GM12878 (cell line): ENCODE measurements at regions not wholly inside any gene's neighbourhood (a gene's known extent, or its start where the extent isn't known, plus 50 kb on each side); places are given as distances from the start of the nearest gene placed in this dataset.

Experiments
- ATAC-seq: fragments of 200-7000 bp; cut with Tn5 transposase; 3 replicates; pipeline ENCODE4 v1.9.1; 2020; ENCODE audit warnings: mild to moderate bottlenecking, moderate library complexity
- BruUV-seq: library from RNA; stranded (reverse); fragments of 400-500 nt; replicated peaks from 2 replicates; lab custom pipeline; 2021; lab: Mats Ljungman, UMichigan
- CTCF ChIA-PET: fragments of 300-600 bp; sonication (Branson Sonifier 250); formaldehyde crosslinking; extraction: SDS; loops from one replicate; lab custom pipeline; 2021; ENCODE audit warnings: inconsistent platforms; lab: Yijun Ruan, JAX
- POLR2A ChIA-PET: fragments of 350-600 bp; formaldehyde crosslinking; extraction: SDS; loops from one replicate; lab custom pipeline; 2021; ENCODE audit warnings: inconsistent platforms; lab: Charles Lee
- RAD21 ChIA-PET: fragments of 300-600 bp; sonication (Branson Sonifier 250); formaldehyde crosslinking; loops from one replicate; lab custom pipeline; 2023; ENCODE audit warnings: antibody characterized with exemption; ENCODE audit not compliant: unreplicated experiment; lab: Charles Lee
- SMC1A ChIA-PET: fragments of 300-600 bp; sonication (Branson Sonifier 250); formaldehyde crosslinking; loops from one replicate; lab custom pipeline; 2023; ENCODE audit not compliant: unreplicated experiment, uncharacterized antibody; lab: Charles Lee
- DNase-seq: peaks from one replicate; pipeline ENCODE4 v3.0.0-alpha.2; 2011; ENCODE audit warnings: low read depth, low spot score
- FAIRE-seq: peaks from 3 replicates; lab custom pipeline; 2011; peaks lifted over from hg19 to GRCh38; lab: Jason Lieb, UNC
- H2AFZ ChIP-seq: 2 replicates; pipeline ENCODE4 v1.6.0; 2011; ENCODE audit warnings: low read depth, low read length, control low read depth; ENCODE audit not compliant: control insufficient read depth
- H3K27ac ChIP-seq: 2 replicates; pipeline ENCODE4 v1.5.1; 2011; ENCODE audit warnings: control low read depth; ENCODE audit not compliant: control insufficient read depth, insufficient read depth
- H3K27me3 ChIP-seq, 2 experiments: replicated peaks in 1 of 2; 2 replicates each; pipeline versions ENCODE4 v1.6.0 to v1.6.1; 2011; ENCODE audit warnings: low read length in 1 of 2; ENCODE audit not compliant: control insufficient read depth in 2 of 2, insufficient read depth in 2 of 2
- H3K36me3 ChIP-seq, 2 experiments: 2 replicates each; pipeline ENCODE4 v1.5.1; 2011; ENCODE audit warnings: low read length in 1 of 2; ENCODE audit not compliant: control insufficient read depth in 2 of 2, insufficient read depth in 2 of 2
- H3K4me1 ChIP-seq: 2 replicates; pipeline ENCODE4 v1.6.1; 2011; ENCODE audit warnings: mild to moderate bottlenecking, low read length, moderate library complexity, mixed read lengths; ENCODE audit not compliant: control insufficient read depth, insufficient read depth
- H3K4me2 ChIP-seq: 2 replicates; pipeline ENCODE4 v1.6.0; 2011; ENCODE audit warnings: control low read depth; ENCODE audit not compliant: control insufficient read depth, insufficient read depth
- H3K4me3 ChIP-seq: fragments of 200-600 bp; sonication (generic); 2 replicates; pipeline ENCODE4 v1.5.1; 2016
- H3K79me2 ChIP-seq: 2 replicates; pipeline ENCODE4 v1.6.0; 2011; ENCODE audit warnings: low read length; ENCODE audit not compliant: control insufficient read depth, insufficient read depth
- H3K9ac ChIP-seq: 2 replicates; pipeline ENCODE4 v1.8.0; 2011; ENCODE audit warnings: low read length, control low read depth, mixed read lengths; ENCODE audit not compliant: control insufficient read depth, insufficient read depth
- H3K9me3 ChIP-seq: replicated peaks from 3 replicates; pipeline ENCODE4 v1.5.1; 2011; ENCODE audit warnings: mild to moderate bottlenecking, low read length; ENCODE audit not compliant: control insufficient read depth, insufficient read depth
- H4K20me1 ChIP-seq: 2 replicates; pipeline ENCODE4 v1.6.0; 2011; ENCODE audit not compliant: control insufficient read depth, insufficient read depth
- BHLHE40 ChIP-seq, 2 experiments: fragments of 450-650 bp in 1 of 2; IDR thresholded peaks; 2 replicates each; pipeline ENCODE4 v1.6.1; 2011 to 2017; ENCODE audit warnings: low read depth in 2 of 2, borderline replicate concordance in 1 of 2, improper control_type of control experiment in 1 of 2, low read length in 1 of 2, mild to moderate bottlenecking in 1 of 2
- BRCA1 ChIP-seq: IDR thresholded peaks from 2 replicates; pipeline ENCODE4 v1.6.1; 2011; ENCODE audit warnings: low read depth, low read length, improper control_type of control experiment
- CREB1 ChIP-seq: IDR thresholded peaks from 2 replicates; pipeline ENCODE4 v1.6.1; 2012; ENCODE audit warnings: low read depth, mild to moderate bottlenecking, inconsistent platforms
- EZH2 ChIP-seq: IDR thresholded peaks from 2 replicates; pipeline ENCODE4 v1.6.1; 2012; ENCODE audit warnings: low read depth, mild to moderate bottlenecking, control low read depth, inconsistent platforms, low read length, borderline replicate concordance; ENCODE audit not compliant: control insufficient read depth
- GATAD2B ChIP-seq: fragments of 450-650 bp; conservative IDR thresholded peaks from 2 replicates; pipeline ENCODE4 v1.6.1; 2017; ENCODE audit warnings: low read depth, mild to moderate bottlenecking, moderate library complexity
- IKZF1 ChIP-seq: fragments of 450-650 bp; conservative IDR thresholded peaks from 2 replicates; pipeline ENCODE4 v1.6.1; 2017; ENCODE audit warnings: antibody characterized with exemption, mild to moderate bottlenecking
- IRF4 ChIP-seq: IDR thresholded peaks from 2 replicates; pipeline ENCODE4 v1.6.1; 2011; ENCODE audit warnings: low read depth, low read length
- MXI1 ChIP-seq: fragments of 150-350 bp; IDR thresholded peaks from 2 replicates; pipeline ENCODE4 v1.6.1; 2011; ENCODE audit warnings: low read depth, mild to moderate bottlenecking, inconsistent platforms, low read length, improper control_type of control experiment
- POLR2AphosphoS2 ChIP-seq: IDR thresholded peaks from 2 replicates; pipeline ENCODE4 v1.6.1; 2011; ENCODE audit warnings: low read depth, mild to moderate bottlenecking, low read length, improper control_type of control experiment, moderate library complexity
- RAD51 ChIP-seq: fragments of 450-650 bp; IDR thresholded peaks from 2 replicates; pipeline ENCODE4 v1.6.1; 2016; ENCODE audit warnings: moderate library complexity, mild to moderate bottlenecking, inconsistent platforms
- SMARCA5 ChIP-seq: fragments of 450-650 bp; IDR thresholded peaks from 2 replicates; pipeline ENCODE4 v1.6.1; 2017; ENCODE audit warnings: mild to moderate bottlenecking
- STAT1 ChIP-seq: fragments of 450-650 bp; conservative IDR thresholded peaks from 2 replicates; pipeline ENCODE4 v1.6.1; 2014; ENCODE audit warnings: antibody characterized with exemption, mild to moderate bottlenecking
- TBL1XR1 ChIP-seq: IDR thresholded peaks from 2 replicates; pipeline ENCODE4 v1.6.1; 2012; ENCODE audit warnings: low read depth, low read length, improper control_type of control experiment
- TCF12 ChIP-seq: IDR thresholded peaks from 2 replicates; pipeline ENCODE4 v1.6.1; 2011; ENCODE audit warnings: low read depth, mild to moderate bottlenecking, low read length
- TCF3 ChIP-seq: IDR thresholded peaks from 2 replicates; pipeline ENCODE4 v1.6.1; 2012; ENCODE audit warnings: low read depth, mild to moderate bottlenecking, low read length, borderline replicate concordance; ENCODE audit not compliant: insufficient read depth
- ZBED1 ChIP-seq: IDR thresholded peaks from 2 replicates; pipeline ENCODE4 v1.6.1; 2016; ENCODE audit warnings: borderline replicate concordance
- ZZZ3 ChIP-seq: IDR thresholded peaks from 2 replicates; pipeline ENCODE4 v1.6.1; 2011; ENCODE audit warnings: low read depth; ENCODE audit not compliant: control insufficient read depth, insufficient read length
- WGBS: methylation state at CpG from one replicate; pipeline ENCODE4 v1.1.6; 2016; ENCODE audit warnings: low lambda C conversion rate; ENCODE audit not compliant: insufficient replicate concordance, insufficient coverage; ENCODE audit errors: missing lambda C conversion rate; 5-methylcytosine and 5-hydroxymethylcytosine counted together
- in situ Hi-C: fragments of 300-500 bp; cut with MboI; formaldehyde crosslinking; loops from 9 replicates; pipeline ENCODE4 v1.14.3; 2018; ENCODE audit warnings: mixed read lengths
- intact Hi-C: fragments of 100-400 bp; cut with micrococcal nuclease; formaldehyde crosslinking; loops from one replicate; pipeline ENCODE4 v1.14.2; 2022; ENCODE audit not compliant: unreplicated experiment
- TF ChIP-seq, protein P1 (sequence below): fragments of 450-650 bp; IDR thresholded peaks from 2 replicates; pipeline ENCODE4 v1.6.1; 2017; ENCODE audit warnings: antibody characterized with exemption, mild to moderate bottlenecking, moderate library complexity

- H3K36me3 ChIP-seq, result no peaks in the 10 kb centered on the region
- TF ChIP-seq BHLHE40 (IDR thresholded peaks at IDR 0.05; ENCODE audit: borderline replicate concordance in 1 of 2, low read depth in 2 of 2, low read length in 1 of 2) (no peak), TCF3 (no peak), RAD51 (no peak)
- TF ChIP-seq, all 136 proteins: peak for 0
- Histone ChIP-seq H3K4me3 (no peak overlapping the region), H3K9me3 (no peaks in the 10 kb centered on the region; the same call in 2 of the 3 replicates), H3K27me3 (no peaks in the 10 kb centered on the region), H2AFZ (no peak overlapping the region), H3K9ac (no peak overlapping the region), H3K4me2 (no peak overlapping the region), H3K4me1 (no peaks in the 10 kb centered on the region), H3K27ac (no peak overlapping the region), H3K79me2 (no peaks in the 10 kb centered on the region), H4K20me1 (no peaks in the 10 kb centered on the region)
- no peak for ATAC-seq
- SMC1A ChIA-PET, result no interaction called here
- no peak for FAIRE-seq
- POLR2A ChIA-PET, result no interaction called here
- intact Hi-C loops, result no loop called here
- CTCF ChIA-PET, result no interaction called here
- in situ Hi-C loops, result no loop called here
- no peak for DNase-seq
- no TSS peak for BruUV-seq
- RAD21 ChIA-PET, result no interaction called here
- WGBS, result 49% methylated on average over 10 of the region's 10 CpGs
Measured at GRCh38 chr18:78221496-78221895, 758.1 kb upstream of the SALL3 start.

- intact Hi-C loops (no loop called here), in situ Hi-C loops (no loop called here)
- CTCF ChIA-PET, result no interaction called here
- no peak overlapping the region for H3K9ac ChIP-seq
- no TSS peak for BruUV-seq
- H3K4me3 ChIP-seq, result no peak overlapping the region
- no peaks in the 10 kb centered on the region for H3K4me1 ChIP-seq
- no peak for FAIRE-seq
- POLR2A ChIA-PET, result no interaction called here
- WGBS, result 76% methylated on average over 16 of the region's 19 CpGs
- H2AFZ ChIP-seq, result no peak overlapping the region
- no peaks in the 10 kb centered on the region for H4K20me1 ChIP-seq
- H3K27ac ChIP-seq, result no peak overlapping the region
- SMC1A ChIA-PET, result interaction anchor here (0.6 kb wide), 1 partner anchor 585 kb away, joined by 3 read pairs; no protein-coding TSS in a partner anchor
- no peaks in the 10 kb centered on the region; the same call in 2 of the 3 replicates for H3K9me3 ChIP-seq
- no peak for DNase-seq
- no peak for ATAC-seq
- H3K36me3 ChIP-seq, result no peaks in the 10 kb centered on the region
- RAD21 ChIA-PET, result no interaction called here
- no peaks in the 10 kb centered on the region for H3K27me3 ChIP-seq
- H3K79me2 ChIP-seq, result no peaks in the 10 kb centered on the region
- H3K4me2 ChIP-seq, result no peak overlapping the region
- TF ChIP-seq BHLHE40 (IDR thresholded peaks at IDR 0.05; ENCODE audit: borderline replicate concordance in 1 of 2, low read depth in 2 of 2, low read length in 1 of 2) (no peak), IRF4 (no peak), ZBED1 (no peak), TCF12 (no peak), SMARCA5 (no peak), POLR2AphosphoS2 (no peak), ZZZ3 (no peak), TBL1XR1 (no peak), BRCA1 (no peak), GATAD2B (no peak), CREB1 (no peak), STAT1 (no peak), IKZF1 (no peak), EZH2 (no peak), MXI1 (no peak)
- TF ChIP-seq, protein P1, sequence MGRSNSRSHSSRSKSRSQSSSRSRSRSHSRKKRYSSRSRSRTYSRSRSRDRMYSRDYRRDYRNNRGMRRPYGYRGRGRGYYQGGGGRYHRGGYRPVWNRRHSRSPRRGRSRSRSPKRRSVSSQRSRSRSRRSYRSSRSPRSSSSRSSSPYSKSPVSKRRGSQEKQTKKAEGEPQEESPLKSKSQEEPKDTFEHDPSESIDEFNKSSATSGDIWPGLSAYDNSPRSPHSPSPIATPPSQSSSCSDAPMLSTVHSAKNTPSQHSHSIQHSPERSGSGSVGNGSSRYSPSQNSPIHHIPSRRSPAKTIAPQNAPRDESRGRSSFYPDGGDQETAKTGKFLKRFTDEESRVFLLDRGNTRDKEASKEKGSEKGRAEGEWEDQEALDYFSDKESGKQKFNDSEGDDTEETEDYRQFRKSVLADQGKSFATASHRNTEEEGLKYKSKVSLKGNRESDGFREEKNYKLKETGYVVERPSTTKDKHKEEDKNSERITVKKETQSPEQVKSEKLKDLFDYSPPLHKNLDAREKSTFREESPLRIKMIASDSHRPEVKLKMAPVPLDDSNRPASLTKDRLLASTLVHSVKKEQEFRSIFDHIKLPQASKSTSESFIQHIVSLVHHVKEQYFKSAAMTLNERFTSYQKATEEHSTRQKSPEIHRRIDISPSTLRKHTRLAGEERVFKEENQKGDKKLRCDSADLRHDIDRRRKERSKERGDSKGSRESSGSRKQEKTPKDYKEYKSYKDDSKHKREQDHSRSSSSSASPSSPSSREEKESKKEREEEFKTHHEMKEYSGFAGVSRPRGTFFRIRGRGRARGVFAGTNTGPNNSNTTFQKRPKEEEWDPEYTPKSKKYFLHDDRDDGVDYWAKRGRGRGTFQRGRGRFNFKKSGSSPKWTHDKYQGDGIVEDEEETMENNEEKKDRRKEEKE, result no peak
Measured at GRCh38 chr18:78228974-78229373, 750.6 kb upstream of the SALL3 start.
